ENCODE measurements at regions not wholly inside any gene's neighbourhood (a gene's known extent, or its start where the extent isn't known, plus 50 kb on each side); places are given as distances from the start of the nearest gene placed in this dataset.

DNA sequence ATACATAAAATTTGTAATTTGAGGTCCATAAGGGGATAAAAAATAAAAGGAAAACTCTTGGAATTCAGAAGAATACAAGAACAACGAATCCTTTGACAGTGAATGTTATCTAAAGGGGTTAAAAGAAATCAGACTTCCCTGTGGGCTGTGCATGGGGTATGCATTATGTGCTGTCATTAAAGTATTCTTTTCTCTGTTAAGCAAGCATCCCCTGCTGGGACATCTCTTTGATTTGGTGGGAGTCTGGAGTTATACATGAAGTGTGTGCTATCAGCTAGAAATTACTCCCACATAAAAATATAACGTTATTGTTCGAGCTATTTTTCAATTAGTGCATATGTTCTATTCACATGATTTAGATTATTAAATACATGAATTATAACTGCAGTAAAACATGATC, 195.2 kb downstream of the CENPW start:
- 61 to 71% methylated on average over 3 of the region's 3 CpGs for WGBS, 2 donors
- H3K4me1 ChIP-seq, result no peaks in the 10 kb centered on the region
- TF ChIP-seq POLR2A (IDR thresholded peaks at IDR 0.05), result no peak
- TF ChIP-seq, protein P1, sequence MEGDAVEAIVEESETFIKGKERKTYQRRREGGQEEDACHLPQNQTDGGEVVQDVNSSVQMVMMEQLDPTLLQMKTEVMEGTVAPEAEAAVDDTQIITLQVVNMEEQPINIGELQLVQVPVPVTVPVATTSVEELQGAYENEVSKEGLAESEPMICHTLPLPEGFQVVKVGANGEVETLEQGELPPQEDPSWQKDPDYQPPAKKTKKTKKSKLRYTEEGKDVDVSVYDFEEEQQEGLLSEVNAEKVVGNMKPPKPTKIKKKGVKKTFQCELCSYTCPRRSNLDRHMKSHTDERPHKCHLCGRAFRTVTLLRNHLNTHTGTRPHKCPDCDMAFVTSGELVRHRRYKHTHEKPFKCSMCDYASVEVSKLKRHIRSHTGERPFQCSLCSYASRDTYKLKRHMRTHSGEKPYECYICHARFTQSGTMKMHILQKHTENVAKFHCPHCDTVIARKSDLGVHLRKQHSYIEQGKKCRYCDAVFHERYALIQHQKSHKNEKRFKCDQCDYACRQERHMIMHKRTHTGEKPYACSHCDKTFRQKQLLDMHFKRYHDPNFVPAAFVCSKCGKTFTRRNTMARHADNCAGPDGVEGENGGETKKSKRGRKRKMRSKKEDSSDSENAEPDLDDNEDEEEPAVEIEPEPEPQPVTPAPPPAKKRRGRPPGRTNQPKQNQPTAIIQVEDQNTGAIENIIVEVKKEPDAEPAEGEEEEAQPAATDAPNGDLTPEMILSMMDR (IDR thresholded peaks at IDR 0.05), result no peak
- no peaks in the 10 kb centered on the region for H3K36me3 ChIP-seq (ENCODE audit: low read depth, missing control alignments)
- H3K27ac ChIP-seq, result no peak overlapping the region
- H3K27me3 ChIP-seq, result no peaks in the 10 kb centered on the region
- no peak overlapping the region for H3K4me3 ChIP-seq
- no peak for DNase-seq
- intact Hi-C loops (cut with DNase I; ENCODE audit: low total_unique reads), result no loop called here
- no peaks in the 10 kb centered on the region for H3K9me3 ChIP-seq

DNA sequence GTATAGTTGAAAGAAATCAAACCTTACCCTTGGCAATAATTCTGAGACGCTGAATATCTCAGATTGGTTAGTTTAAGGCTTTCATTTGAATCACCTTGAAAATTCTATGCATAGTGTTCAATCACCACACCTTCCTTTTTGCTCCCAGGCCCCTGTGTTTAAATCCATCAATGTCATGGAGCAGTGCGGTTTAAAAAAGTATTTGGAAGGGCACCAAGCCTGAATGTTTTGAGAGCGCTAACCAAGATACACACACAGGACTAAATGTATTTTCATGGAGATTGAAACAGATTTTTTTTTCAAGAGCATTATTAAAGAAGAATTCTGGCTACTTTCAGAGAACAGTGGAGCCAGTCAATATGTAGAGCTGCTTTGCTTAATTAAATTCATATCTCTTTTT, 195.7 kb downstream of the CENPW start:
- 68 to 82% methylated on average over 3 of the region's 3 CpGs for WGBS, 2 donors
- intact Hi-C loops (cut with DNase I; ENCODE audit: low total_unique reads), result no loop called here
- H3K27me3 ChIP-seq, result no peaks in the 10 kb centered on the region
- H3K36me3 ChIP-seq (ENCODE audit: low read depth, missing control alignments), result no peaks in the 10 kb centered on the region
- no peak overlapping the region for H3K4me3 ChIP-seq
- TF ChIP-seq, protein P1 (IDR thresholded peaks at IDR 0.05), result no peak
- TF ChIP-seq POLR2A (IDR thresholded peaks at IDR 0.05), result no peak
- no peak overlapping the region for H3K27ac ChIP-seq
- no peak for DNase-seq
- no peaks in the 10 kb centered on the region for H3K9me3 ChIP-seq
- H3K4me1 ChIP-seq, result no peaks in the 10 kb centered on the region

DNA sequence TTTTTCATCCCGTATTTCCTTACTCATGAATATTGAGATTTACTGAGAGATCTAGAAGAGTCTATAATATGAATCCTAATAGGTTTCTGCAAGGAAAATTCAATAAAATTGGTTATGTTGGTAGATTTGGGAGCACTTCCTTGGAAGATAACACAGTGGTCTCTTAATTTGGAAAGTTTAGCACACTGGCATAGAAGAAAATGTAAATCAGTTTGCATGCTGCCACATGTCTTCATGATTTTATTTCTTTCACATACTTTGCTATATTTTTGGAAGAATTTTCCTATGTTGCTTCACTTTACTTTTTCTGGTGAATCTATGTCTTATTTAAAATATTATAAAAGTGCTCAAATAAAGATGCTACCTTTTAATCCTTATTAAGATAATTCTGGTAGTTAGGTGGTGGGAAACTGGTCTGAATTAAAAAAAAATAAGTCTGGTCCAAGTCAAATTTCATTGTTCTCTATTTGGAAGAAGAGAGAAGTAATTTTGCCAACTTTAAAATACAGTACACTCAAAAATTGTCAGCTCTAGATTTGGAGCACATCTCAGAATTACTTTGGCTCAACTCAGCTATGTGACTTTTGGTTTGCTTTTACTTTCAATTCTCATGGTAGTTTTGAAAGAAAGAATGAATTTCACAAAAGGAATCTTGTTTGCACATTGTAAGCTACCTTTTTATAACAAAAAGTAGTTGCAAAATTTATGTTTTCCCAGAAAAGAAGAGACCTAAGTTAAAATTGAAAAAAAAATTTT, 197.3 kb downstream of the CENPW start:
- WGBS, 2 donors, result 91 to 97% methylated on average over 1 of the region's 1 CpG
- DNase-seq, result no peak
- no peaks in the 10 kb centered on the region for H3K36me3 ChIP-seq (ENCODE audit: low read depth, missing control alignments)
- no peak for TF ChIP-seq POLR2A (IDR thresholded peaks at IDR 0.05)
- TF ChIP-seq, protein P1 (IDR thresholded peaks at IDR 0.05), result no peak
- H3K9me3 ChIP-seq, result no peaks in the 10 kb centered on the region
- no peak overlapping the region for H3K27ac ChIP-seq
- H3K27me3 ChIP-seq, result no peaks in the 10 kb centered on the region
- intact Hi-C loops (cut with DNase I; ENCODE audit: low total_unique reads), result no loop called here
- H3K4me3 ChIP-seq, result no peak overlapping the region
- H3K4me1 ChIP-seq, result no peaks in the 10 kb centered on the region

DNA sequence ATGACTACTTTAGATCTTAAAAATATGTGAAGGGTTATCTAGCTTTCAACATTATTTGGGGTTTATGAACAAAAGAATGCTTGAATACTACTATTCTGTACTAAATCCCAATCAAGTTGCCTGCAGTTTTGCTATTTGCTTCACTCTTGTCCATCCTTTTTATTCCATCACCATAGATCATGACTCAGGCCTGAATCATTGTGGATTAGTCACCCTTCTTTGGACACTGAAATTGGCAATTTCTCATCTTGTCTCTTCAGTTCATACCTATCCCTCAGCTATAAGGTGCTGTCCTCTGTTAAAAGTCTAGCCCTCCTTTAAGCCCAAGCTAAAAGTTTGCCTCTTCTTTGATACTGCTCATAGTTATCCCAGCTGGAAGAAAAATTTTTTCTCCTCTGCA, 199.1 kb downstream of the CENPW start:
- intact Hi-C loops (cut with DNase I; ENCODE audit: low total_unique reads), result no loop called here
- no peaks in the 10 kb centered on the region for H3K9me3 ChIP-seq
- no peaks in the 10 kb centered on the region for H3K27me3 ChIP-seq
- no peaks in the 10 kb centered on the region for H3K4me1 ChIP-seq
- no peak for DNase-seq
- no peak overlapping the region for H3K27ac ChIP-seq
- no peaks in the 10 kb centered on the region for H3K36me3 ChIP-seq (ENCODE audit: low read depth, missing control alignments)
- no peak for TF ChIP-seq POLR2A (IDR thresholded peaks at IDR 0.05)
- TF ChIP-seq, protein P1 (IDR thresholded peaks at IDR 0.05), result no peak
- H3K4me3 ChIP-seq, result no peak overlapping the region

DNA sequence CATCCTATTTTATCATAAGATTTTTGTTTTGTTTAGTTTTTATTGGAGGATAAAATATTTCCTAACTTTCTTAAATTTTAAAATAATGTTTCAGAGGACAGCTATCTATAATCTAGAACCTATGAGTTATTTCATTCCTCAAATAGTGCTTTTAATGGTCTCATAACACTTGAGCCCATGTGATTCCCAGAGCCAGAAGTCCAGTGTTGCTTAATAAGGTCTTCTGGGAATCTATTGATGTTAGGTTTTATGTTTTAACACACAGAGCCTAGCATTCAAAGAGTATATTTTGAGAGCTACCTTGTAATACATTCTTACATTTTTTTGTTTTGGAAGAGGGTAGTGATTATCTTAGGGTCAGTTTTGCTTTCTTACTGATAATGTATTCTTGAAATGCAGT, 200.2 kb downstream of the CENPW start:
- Histone ChIP-seq H3K36me3 (ENCODE audit: low read depth, missing control alignments) (no peaks in the 10 kb centered on the region), H3K27me3 (no peaks in the 10 kb centered on the region), H3K4me3 (no peak overlapping the region), H3K4me1 (no peaks in the 10 kb centered on the region), H3K27ac (no peak overlapping the region), H3K9me3 (no peaks in the 10 kb centered on the region)
- no peak for DNase-seq
- intact Hi-C loops (cut with DNase I; ENCODE audit: low total_unique reads), result no loop called here
- TF ChIP-seq, protein P1 (IDR thresholded peaks at IDR 0.05), result no peak
- no peak for TF ChIP-seq POLR2A (IDR thresholded peaks at IDR 0.05)
